GM12878 (cell line): ENCODE measurements at regions not wholly inside any gene's neighbourhood (a gene's known extent, or its start where the extent isn't known, plus 50 kb on each side); places are given as distances from the start of the nearest gene placed in this dataset.

Experiments
- ASH2L ChIP-seq: fragments of 300-600, 200-600 bp; sonication (generic); IDR thresholded peaks from 2 replicates; pipeline ENCODE4 v1.6.1; 2017; ENCODE audit warnings: low read depth, mild to moderate bottlenecking, borderline replicate concordance
- ATF2 ChIP-seq: IDR thresholded peaks from 2 replicates; pipeline ENCODE4 v1.6.1; 2012; ENCODE audit warnings: low read length, inconsistent platforms
- BMI1 ChIP-seq: fragments of 450-650 bp; IDR thresholded peaks from 2 replicates; pipeline ENCODE4 v1.6.1; 2016; ENCODE audit warnings: mild to moderate bottlenecking, moderate library complexity, borderline replicate concordance
- CBFB ChIP-seq: IDR thresholded peaks from 2 replicates; pipeline ENCODE4 v1.6.1; 2016; ENCODE audit warnings: antibody characterized with exemption, low read depth
- CTCF ChIP-seq, 3 experiments: IDR thresholded peaks in 2 of 3; conservative IDR thresholded peaks in 1 of 3; 2 replicates each; pipeline ENCODE4 v1.5.1; 2011; ENCODE audit warnings: low read depth in 3 of 3, low read length in 3 of 3, mild to moderate bottlenecking in 3 of 3, control low read depth in 2 of 3, moderate library complexity in 2 of 3, inconsistent platforms in 1 of 3, mixed read lengths in 1 of 3; ENCODE audit not compliant: control insufficient read depth in 2 of 3, insufficient read depth in 1 of 3; ENCODE audit errors: extremely low read depth in 1 of 3
- ELK1 ChIP-seq: IDR thresholded peaks from 2 replicates; pipeline ENCODE4 v1.6.1; 2012; ENCODE audit warnings: low read depth, low read length, improper control_type of control experiment
- HCFC1 ChIP-seq: fragments of 150-350 bp; IDR thresholded peaks from 2 replicates; pipeline ENCODE4 v1.6.1; 2014; ENCODE audit warnings: low read length
- IRF3 ChIP-seq: fragments of 450-650 bp; IDR thresholded peaks from 2 replicates; pipeline ENCODE4 v1.6.1; 2014; ENCODE audit warnings: mild to moderate bottlenecking
- JUNB ChIP-seq: IDR thresholded peaks from 2 replicates; pipeline ENCODE4 v1.6.1; 2016; ENCODE audit warnings: antibody characterized with exemption, mild to moderate bottlenecking
- MTA3 ChIP-seq: IDR thresholded peaks from 2 replicates; pipeline ENCODE4 v1.6.1; 2012; ENCODE audit warnings: low read length, inconsistent platforms, borderline replicate concordance
- PAX5 ChIP-seq: IDR thresholded peaks from 2 replicates; pipeline ENCODE4 v1.6.1; 2011; ENCODE audit warnings: low read depth, low read length, borderline replicate concordance
- PBX3 ChIP-seq: IDR thresholded peaks from 2 replicates; pipeline ENCODE4 v1.6.1; 2011; ENCODE audit warnings: mild to moderate bottlenecking, low read depth, low read length, moderate library complexity; ENCODE audit not compliant: insufficient replicate concordance
- POLR2AphosphoS2 ChIP-seq: IDR thresholded peaks from 2 replicates; pipeline ENCODE4 v1.6.1; 2011; ENCODE audit warnings: low read depth, mild to moderate bottlenecking, low read length, improper control_type of control experiment, moderate library complexity
- SMAD5 ChIP-seq: IDR thresholded peaks from 2 replicates; pipeline ENCODE4 v1.6.1; 2016; ENCODE audit warnings: antibody characterized with exemption, low read depth
- SREBF1 ChIP-seq: IDR thresholded peaks from 2 replicates; pipeline ENCODE4 v1.6.1; 2012; ENCODE audit warnings: mild to moderate bottlenecking, low read length
- USF2 ChIP-seq: IDR thresholded peaks from 2 replicates; pipeline ENCODE4 v1.6.1; 2011; ENCODE audit warnings: low read depth, low read length, improper control_type of control experiment, borderline replicate concordance
- ZBED1 ChIP-seq: IDR thresholded peaks from 2 replicates; pipeline ENCODE4 v1.6.1; 2016; ENCODE audit warnings: borderline replicate concordance
- ZBTB11 ChIP-seq: fragments of 450-650 bp; formaldehyde crosslinking; IDR thresholded peaks from 2 replicates; pipeline ENCODE4 v1.5.0; 2022; ENCODE audit warnings: mild to moderate bottlenecking, missing genetic modification characterization

GRCh38 chr10:62709200-62709599, 95.3 kb upstream of the ADO start (continued):
- TF ChIP-seq MTA3 (0 out of 2 replicates have a peak, but pooled peaks have one; percentile 49), ASH2L (no peak), ZBTB11 (no peak), CBFB (no peak), POLR2AphosphoS2 (no peak), BMI1 (no peak), ATF2 (peak; percentile 48), ELK1 (no peak), HCFC1 (no peak), IRF3 (no peak), PAX5 (no peak), ZBED1 (no peak), PBX3 (no peak), SREBF1 (no peak), JUNB (peak; percentile 68), USF2 (no peak), SMAD5 (no peak), CTCF (IDR thresholded peaks at IDR 0.05 in 2 of 3, conservative IDR thresholded peaks at IDR 0.05 in 1 of 3; ENCODE audit: control insufficient read depth in 2 of 3, extremely low read depth in 1 of 3, insufficient read depth in 1 of 3, low read depth in 3 of 3, low read length in 3 of 3) (no peak)
